H9 (cell line): ENCODE measurements at regions not wholly inside any gene's neighbourhood (a gene's known extent, or its start where the extent isn't known, plus 50 kb on each side); places are given as distances from the start of the nearest gene placed in this dataset.

ENCODE experiments used
- DNase-seq: peaks from one replicate; pipeline ENCODE4 v3.0.0-alpha.2; 2017
- H2AFZ ChIP-seq: one replicate; pipeline ENCODE4 v1.6.1; 2013; ENCODE audit warnings: mild to moderate bottlenecking, low read length, control low read depth, moderate library complexity
- H2AK5ac ChIP-seq: 2 replicates; pipeline ENCODE4 v1.6.1; 2013; ENCODE audit warnings: low read length, control low read depth, mixed read lengths; ENCODE audit not compliant: insufficient read length
- H2BK120ac ChIP-seq: one replicate; pipeline ENCODE4 v1.6.1; 2013; ENCODE audit warnings: low read depth, mild to moderate bottlenecking, low read length, control low read depth, inconsistent platforms; ENCODE audit not compliant: poor library complexity, severe bottlenecking
- H2BK12ac ChIP-seq: 2 replicates; pipeline ENCODE4 v1.6.1; 2013; ENCODE audit warnings: low read length, control low read depth, mixed read lengths, low read depth; ENCODE audit not compliant: insufficient read length
- H2BK15ac ChIP-seq: 2 replicates; pipeline ENCODE4 v1.6.1; 2013; ENCODE audit warnings: low read depth, low read length, control low read depth
- H2BK20ac ChIP-seq: one replicate; pipeline ENCODE4 v1.6.1; 2013; ENCODE audit warnings: low read depth, mild to moderate bottlenecking, low read length, control low read depth, inconsistent platforms; ENCODE audit not compliant: poor library complexity, severe bottlenecking
- H2BK5ac ChIP-seq: 2 replicates; pipeline ENCODE4 v1.6.1; 2013; ENCODE audit warnings: low read length, control low read depth, mixed read lengths; ENCODE audit not compliant: insufficient read length
- H3K14ac ChIP-seq: 2 replicates; pipeline ENCODE4 v1.6.1; 2013; ENCODE audit warnings: low read length, control low read depth; ENCODE audit not compliant: insufficient read depth
- H3K18ac ChIP-seq: 2 replicates; pipeline ENCODE4 v1.6.1; 2013; ENCODE audit warnings: low read depth, mild to moderate bottlenecking, mixed read lengths, low read length, control low read depth; ENCODE audit not compliant: insufficient read length
- H3K23ac ChIP-seq: 2 replicates; pipeline ENCODE4 v1.6.1; 2013; ENCODE audit warnings: low read length, control low read depth, mixed read lengths, low read depth; ENCODE audit not compliant: insufficient read length
- H3K23me2 ChIP-seq: 2 replicates; pipeline ENCODE4 v1.6.1; 2013; ENCODE audit warnings: low read depth, mild to moderate bottlenecking, mixed read lengths, low read length, control low read depth; ENCODE audit not compliant: insufficient read length, poor library complexity, severe bottlenecking
- H3K27ac ChIP-seq: 2 replicates; pipeline ENCODE4 v1.5.1; 2013; ENCODE audit warnings: low read length, control low read depth, mixed read lengths, low read depth; ENCODE audit not compliant: insufficient read length
- H3K27me3 ChIP-seq: 2 replicates; pipeline ENCODE4 v1.6.1; 2013; ENCODE audit warnings: low read length, control low read depth, inconsistent platforms; ENCODE audit not compliant: insufficient read depth
- H3K4ac ChIP-seq: 2 replicates; pipeline ENCODE4 v1.6.1; 2013; ENCODE audit warnings: low read depth, mild to moderate bottlenecking, control low read depth, inconsistent platforms, low read length, moderate library complexity
- H3K4me1 ChIP-seq: 2 replicates; pipeline ENCODE4 v1.6.1; 2013; ENCODE audit warnings: low read length, control low read depth, inconsistent platforms; ENCODE audit not compliant: insufficient read depth
- H3K4me2 ChIP-seq: 2 replicates; pipeline ENCODE4 v1.6.1; 2013; ENCODE audit warnings: low read length, control low read depth, mixed read lengths; ENCODE audit not compliant: insufficient read length, insufficient read depth
- H3K56ac ChIP-seq: 2 replicates; pipeline ENCODE4 v1.6.1; 2013; ENCODE audit warnings: low read depth, mild to moderate bottlenecking, mixed read lengths, low read length, control low read depth; ENCODE audit not compliant: insufficient read length
- H3K79me1 ChIP-seq: 2 replicates; pipeline ENCODE4 v1.6.1; 2013; ENCODE audit warnings: low read depth, mild to moderate bottlenecking, moderate library complexity, low read length, control low read depth, inconsistent platforms; ENCODE audit not compliant: insufficient read depth, poor library complexity, severe bottlenecking
- H3K79me2 ChIP-seq: 2 replicates; pipeline ENCODE4 v1.6.1; 2013; ENCODE audit warnings: low read length, control low read depth, inconsistent platforms; ENCODE audit not compliant: insufficient read depth
- H3K9ac ChIP-seq: 2 replicates; pipeline ENCODE4 v1.6.1; 2013; ENCODE audit warnings: low read length, control low read depth, mixed read lengths; ENCODE audit not compliant: insufficient read length; ENCODE audit errors: extremely low read depth
- H3K9me3 ChIP-seq: one replicate; pipeline ENCODE4 v1.6.1; 2013; ENCODE audit warnings: low read depth, low read length, inconsistent platforms; ENCODE audit not compliant: control insufficient read depth
- H3T11ph ChIP-seq: one replicate; pipeline ENCODE4 v1.6.1; 2013; ENCODE audit warnings: mild to moderate bottlenecking, low read length, control low read depth, inconsistent platforms
- H4K20me1 ChIP-seq: one replicate; pipeline ENCODE4 v1.6.1; 2013; ENCODE audit not compliant: control insufficient read depth, insufficient read length, insufficient read depth
- H4K5ac ChIP-seq: 2 replicates; pipeline ENCODE4 v1.6.1; 2013; ENCODE audit warnings: low read depth, mild to moderate bottlenecking, mixed read lengths, low read length, control low read depth; ENCODE audit not compliant: insufficient read length
- H4K8ac ChIP-seq: replicated peaks from 2 replicates; pipeline ENCODE4 v1.6.1; 2013; ENCODE audit warnings: low read length, control low read depth, mixed read lengths, low read depth; ENCODE audit not compliant: insufficient read length
- H4K91ac ChIP-seq: 2 replicates; pipeline ENCODE4 v1.6.1; 2013; ENCODE audit warnings: low read depth, mild to moderate bottlenecking, moderate library complexity, mixed read lengths, low read length, control low read depth; ENCODE audit not compliant: insufficient read length
- H3K27ac Mint-ChIP-seq, 3 experiments: 2 replicates in 2 of 3; 3 replicates in 1 of 3; pipeline ENCODE4 v1.8.0; 2020 to 2021; ENCODE audit warnings: mixed read lengths in 3 of 3, mild to moderate bottlenecking in 1 of 3, moderate library complexity in 1 of 3
- H3K27me3 Mint-ChIP-seq: 2 replicates; pipeline ENCODE4 v1.8.0; 2021; ENCODE audit warnings: low read depth, mild to moderate bottlenecking, moderate library complexity, mixed read lengths
- H3K36me3 Mint-ChIP-seq, 3 experiments: 2 replicates in 2 of 3; 3 replicates in 1 of 3; pipeline ENCODE4 v1.8.0; 2020 to 2021; ENCODE audit warnings: low read depth in 3 of 3, mixed read lengths in 3 of 3; ENCODE audit not compliant: insufficient read depth in 1 of 3
- H3K4me1 Mint-ChIP-seq, 2 experiments: 2 replicates each; pipeline ENCODE4 v1.8.0; 2020; ENCODE audit warnings: mixed read lengths in 2 of 2
- H3K4me3 Mint-ChIP-seq, 2 experiments: 2 replicates in 1 of 2; 3 replicates in 1 of 2; pipeline ENCODE4 v1.8.0; 2020 to 2021; ENCODE audit warnings: mild to moderate bottlenecking in 2 of 2, mixed read lengths in 2 of 2, moderate library complexity in 1 of 2
- H3K9me3 Mint-ChIP-seq, 2 experiments: 2 replicates in 1 of 2; 3 replicates in 1 of 2; pipeline ENCODE4 v1.8.0; 2020; ENCODE audit warnings: mild to moderate bottlenecking in 2 of 2, mixed read lengths in 2 of 2, moderate library complexity in 1 of 2
- CTCF ChIP-seq: fragments of 200-600 bp; sonication (generic); conservative IDR thresholded peaks from 3 replicates; pipeline ENCODE4 v1.8.0; 2021; ENCODE audit warnings: antibody characterized with exemption, mild to moderate bottlenecking
- WGBS: extraction: QIAGEN DNeasy Blood & Tissue Kit; methylation state at CpG from one replicate; pipeline ENCODE4 v1.1.7; 2013; ENCODE audit warnings: missing lambda C conversion rate, low lambda C conversion rate, mixed read lengths; ENCODE audit not compliant: insufficient read length; ENCODE audit errors: extremely low coverage; 5-methylcytosine and 5-hydroxymethylcytosine counted together

GRCh38 chr2:41706286-41706685, 341.5 kb upstream of the PKDCC start:
- Histone ChIP-seq H2BK120ac (no peak overlapping the region), H2BK12ac (no peak overlapping the region), H4K8ac (no peak overlapping the region), H3K18ac (no peak overlapping the region), H4K20me1 (no peaks in the 10 kb centered on the region), H3K23ac (no peak overlapping the region), H4K91ac (no peak overlapping the region), H3K79me2 (no peaks in the 10 kb centered on the region), H2AK5ac (no peak overlapping the region), H2BK20ac (no peak overlapping the region), H3K56ac (no peak overlapping the region), H3K9me3 (no peaks in the 10 kb centered on the region), H3K27me3 (no peaks in the 10 kb centered on the region), H2BK15ac (no peak overlapping the region), H3K23me2 (no peaks in the 10 kb centered on the region), H3K79me1 (no peaks in the 10 kb centered on the region), H4K5ac (no peak overlapping the region), H3T11ph (no peak overlapping the region), H3K9ac (no peak overlapping the region), H3K14ac (no peak overlapping the region), H2BK5ac (no peak overlapping the region), H3K27ac (no peak overlapping the region), H3K4me2 (no peak overlapping the region), H3K4ac (no peak overlapping the region), H3K4me1 (no peaks in the 10 kb centered on the region), H2AFZ (no peak overlapping the region)
- H3K27me3 Mint-ChIP-seq, result no peaks in the 10 kb centered on the region
- H3K4me3 Mint-ChIP-seq, result no peak overlapping the region
- H3K9me3 Mint-ChIP-seq, result no peaks in the 10 kb centered on the region
- H3K4me1 Mint-ChIP-seq, result peaks cover 0 to 3% of the 10 kb centered on the region in 2 experiments; a peak in 1 of 4 replicates
- DNase-seq, result no peak
- no peaks in the 10 kb centered on the region for H3K36me3 Mint-ChIP-seq
- no peak for TF ChIP-seq CTCF
- no CpG with 5 or more reads among the region's 2 CpGs for WGBS
- no peak overlapping the region for H3K27ac Mint-ChIP-seq
